DMS 273 treated with DMSO at 0.1 percent for 48 hours (cell line): ENCODE measurements at regions not wholly inside any gene's neighbourhood (a gene's known extent, or its start where the extent isn't known, plus 50 kb on each side); places are given as distances from the start of the nearest gene placed in this dataset.
"Not testable (repeated sequence)": the region's sequence is repeated elsewhere in the genome, so short reads cannot be mapped to it uniquely, and the experiment has no call there.

Experiments
- DNase-seq: peaks from one replicate; lab custom pipeline; 2025; lab: John Stamatoyannopoulos, UW

GRCh38 chrX:73943693-73944562 is 91.4 kb upstream of the XIST start:
- peak; percentile 91 for DNase-seq

GRCh38 chrX:73940893-73941470 is 88.5 kb upstream of the XIST start:
- no peak for DNase-seq

- not testable (repeated sequence) for DNase-seq
These were observed 85.3 kb upstream of the XIST start for GRCh38 chrX:73937843-73938242.

- DNase-seq, result no peak
These were observed 80.0 kb upstream of the XIST start for GRCh38 chrX:73932522-73932921.

GRCh38 chrX:73930300-73930699 is 77.8 kb upstream of the XIST start:
- no peak for DNase-seq

GRCh38 chrX:73922856-73923455 is 70.4 kb upstream of the XIST start:
- no peak for DNase-seq

- DNase-seq, result no peak
These were observed 64.6 kb upstream of the XIST start for GRCh38 chrX:73916931-73917667.

- no peak for DNase-seq
These were observed 64.0 kb upstream of the XIST start for GRCh38 chrX:73916489-73916888.

GRCh38 chrX:73914792-73915191 is 62.3 kb upstream of the XIST start:
- not testable (repeated sequence) for DNase-seq

GRCh38 chrX:73913580-73913979 is 61.1 kb upstream of the XIST start:
- DNase-seq, result no peak

- not testable (repeated sequence) for DNase-seq
These were observed 59.4 kb upstream of the XIST start for GRCh38 chrX:73911946-73912345.

GRCh38 chrX:73905749-73906374 is 53.3 kb upstream of the XIST start:
- not testable (repeated sequence) for DNase-seq

- DNase-seq, result no peak
These were observed 51.4 kb upstream of the XIST start for GRCh38 chrX:73903941-73904340.
